ENCODE measurements at regions not wholly inside any gene's neighbourhood (a gene's known extent, or its start where the extent isn't known, plus 50 kb on each side); places are given as distances from the start of the nearest gene placed in this dataset.

GRCh38 chr18:21955757-21956652, 213.4 kb upstream of the GATA6 start:
- H3K36me3 ChIP-seq (ENCODE audit: control insufficient read depth in 2 of 2, extremely low read depth in 1 of 2, insufficient read depth in 2 of 2, low read length in 2 of 2) = no peaks in the 10 kb centered on the region

DNA sequence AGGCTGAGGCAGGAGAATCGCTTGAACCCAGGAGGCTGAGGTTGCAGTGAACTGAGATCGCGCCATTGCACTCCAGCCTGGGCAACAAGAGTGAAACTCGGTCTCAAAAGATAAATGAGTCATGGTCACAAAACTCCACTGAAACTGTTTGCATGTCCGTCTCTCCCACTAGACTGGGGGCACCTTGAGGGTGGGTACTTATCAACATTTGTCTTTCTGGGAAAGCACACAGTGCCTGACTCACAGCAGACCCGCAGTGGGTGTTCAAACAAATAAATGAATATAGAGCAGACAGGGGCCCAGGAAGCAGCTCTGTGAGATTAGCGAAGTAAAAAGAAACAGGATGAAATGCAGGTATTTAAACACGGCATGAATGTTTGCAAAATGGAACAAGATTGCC, 211.1 kb upstream of the GATA6 start:
- Histone ChIP-seq H3K4me3 (ENCODE audit: control insufficient read depth in 2 of 3, extremely low read depth in 1 of 3, insufficient read depth in 2 of 3, low read depth in 1 of 3, low read length in 3 of 3) (no peak overlapping the region), H3K27ac (ENCODE audit: control insufficient read depth, insufficient read depth, low read length) (no peak overlapping the region), H3K4me2 (ENCODE audit: control insufficient read depth, extremely low read depth, insufficient read depth, low read depth, low read length) (no peak overlapping the region), H3K27me3 (ENCODE audit: control insufficient read depth, extremely low read depth, insufficient read depth, low read length) (peaks cover 5% of the 10 kb centered on the region), H3K4me1 (ENCODE audit: control insufficient read depth, extremely low read depth, insufficient read depth, low read length) (no peaks in the 10 kb centered on the region), H3K79me2 (ENCODE audit: control insufficient read depth, insufficient read depth, low read length) (no peaks in the 10 kb centered on the region), H4K20me1 (ENCODE audit: control insufficient read depth, extremely low read depth, insufficient read depth, low read length) (no peaks in the 10 kb centered on the region), H3K9me1 (ENCODE audit: control insufficient read depth, extremely low read depth, insufficient read depth, low read length) (no peaks in the 10 kb centered on the region), H2AFZ (ENCODE audit: control insufficient read depth, low read length) (no peak overlapping the region), H3K36me3 (ENCODE audit: control insufficient read depth in 2 of 2, extremely low read depth in 1 of 2, insufficient read depth in 2 of 2, low read length in 2 of 2) (no peaks in the 10 kb centered on the region), H3K9ac (ENCODE audit: control insufficient read depth, extremely low read depth, insufficient read depth, low read length) (no peak overlapping the region), H3K9me3 (ENCODE audit: control insufficient read depth, low read depth, low read length) (no peaks in the 10 kb centered on the region)
- no peak for FAIRE-seq
- TF ChIP-seq EZH2 (IDR thresholded peaks at IDR 0.05; ENCODE audit: low read length) (no peak), CTCF (optimal IDR thresholded peaks at IDR 0.05 in 1 of 3, IDR thresholded peaks at IDR 0.05 in 1 of 3, conservative IDR thresholded peaks at IDR 0.05 in 1 of 3; ENCODE audit: extremely low read depth in 1 of 3, insufficient read depth in 2 of 3, low read length in 3 of 3) (no peak)
- dilution Hi-C loops (cut with MboI; ENCODE audit: extremely low pct_ligation_motif_present, low sequenced_read_pairs) = no loop called here
- no peak for DNase-seq (ENCODE audit: low read depth, low spot score)

More at GRCh38 chr18:21955757-21956652, 213.4 kb upstream of the GATA6 start:
- Histone ChIP-seq H3K4me1 (ENCODE audit: control insufficient read depth, extremely low read depth, insufficient read depth, low read length) (no peaks in the 10 kb centered on the region), H3K4me2 (ENCODE audit: control insufficient read depth, extremely low read depth, insufficient read depth, low read depth, low read length) (no peak overlapping the region), H3K9ac (ENCODE audit: control insufficient read depth, extremely low read depth, insufficient read depth, low read length) (no peak overlapping the region), H3K9me1 (ENCODE audit: control insufficient read depth, extremely low read depth, insufficient read depth, low read length) (no peaks in the 10 kb centered on the region), H3K9me3 (ENCODE audit: control insufficient read depth, low read depth, low read length) (no peaks in the 10 kb centered on the region), H3K27me3 (ENCODE audit: control insufficient read depth, extremely low read depth, insufficient read depth, low read length) (peaks cover 5% of the 10 kb centered on the region), H2AFZ (ENCODE audit: control insufficient read depth, low read length) (no peak overlapping the region), H3K4me3 (ENCODE audit: control insufficient read depth in 2 of 3, extremely low read depth in 1 of 3, insufficient read depth in 2 of 3, low read depth in 1 of 3, low read length in 3 of 3) (no peak overlapping the region), H3K79me2 (ENCODE audit: control insufficient read depth, insufficient read depth, low read length) (no peaks in the 10 kb centered on the region), H3K27ac (ENCODE audit: control insufficient read depth, insufficient read depth, low read length) (no peak overlapping the region), H4K20me1 (ENCODE audit: control insufficient read depth, extremely low read depth, insufficient read depth, low read length) (no peaks in the 10 kb centered on the region)
- FAIRE-seq = peak; percentile 73
- peak; percentile 13 for DNase-seq (ENCODE audit: low read depth, low spot score)
- TF ChIP-seq EZH2 (IDR thresholded peaks at IDR 0.05; ENCODE audit: low read length) (no peak), CTCF (optimal IDR thresholded peaks at IDR 0.05 in 1 of 3, IDR thresholded peaks at IDR 0.05 in 1 of 3, conservative IDR thresholded peaks at IDR 0.05 in 1 of 3; ENCODE audit: extremely low read depth in 1 of 3, insufficient read depth in 2 of 3, low read length in 3 of 3) (peak; percentile 89 to 97 (median 92))
- dilution Hi-C loops (cut with MboI; ENCODE audit: extremely low pct_ligation_motif_present, low sequenced_read_pairs) = no loop called here

Measured in keratinocyte (primary cell).